Natural killer cell (primary cell): ENCODE measurements at regions not wholly inside any gene's neighbourhood (a gene's known extent, or its start where the extent isn't known, plus 50 kb on each side); places are given as distances from the start of the nearest gene placed in this dataset.

Source experiments
- ATAC-seq, 3 donors: fragments of 150-1000 bp in 2 of 3; fragments of 200-7000 bp in 1 of 3; cut with Tn5 transposase; 1 replicate in 1 of 3; 2 replicates in 2 of 3; pipeline ENCODE4 v1.10.0; 2021; ENCODE audit warnings: mild to moderate bottlenecking in 2 of 3, moderate library complexity in 2 of 3
- DNase-seq, 2 donors: peaks; one replicate each; pipeline versions ENCODE4 v3.0.0 to v3.0.0-alpha.2; 2013 to 2021; ENCODE audit warnings: mixed read lengths in 1 of 2
- H3K27ac ChIP-seq: one replicate; pipeline ENCODE4 v1.5.1; 2013; ENCODE audit warnings: mild to moderate bottlenecking, low read length
- H3K27me3 ChIP-seq: one replicate; pipeline ENCODE4 v1.6.1; 2013; ENCODE audit warnings: low read length; ENCODE audit not compliant: control insufficient read depth, insufficient read depth
- H3K36me3 ChIP-seq: one replicate; pipeline ENCODE4 v1.6.1; 2013; ENCODE audit warnings: low read length; ENCODE audit not compliant: control insufficient read depth, insufficient read depth
- H3K4me1 ChIP-seq: one replicate; pipeline ENCODE4 v1.6.1; 2013; ENCODE audit warnings: low read length; ENCODE audit not compliant: control insufficient read depth, insufficient read depth
- H3K4me3 ChIP-seq: one replicate; pipeline ENCODE4 v1.5.1; 2013; ENCODE audit warnings: low read length
- H3K9me3 ChIP-seq: one replicate; pipeline ENCODE4 v1.6.1; 2013; ENCODE audit warnings: low read length; ENCODE audit not compliant: control insufficient read depth, insufficient read depth
- H3K27ac Mint-ChIP-seq, 2 donors: one replicate each; pipeline ENCODE4 v1.8.0; 2022; ENCODE audit warnings: mild to moderate bottlenecking in 2 of 2, mixed read lengths in 2 of 2, moderate library complexity in 1 of 2
- H3K27me3 Mint-ChIP-seq, 2 donors: one replicate each; pipeline ENCODE4 v1.8.0; 2022; ENCODE audit warnings: low read depth in 2 of 2, mixed read lengths in 2 of 2
- H3K36me3 Mint-ChIP-seq: one replicate; pipeline ENCODE4 v1.8.0; 2022; ENCODE audit warnings: mixed read lengths
- H3K4me1 Mint-ChIP-seq, 2 donors: one replicate each; pipeline ENCODE4 v1.8.0; 2022; ENCODE audit warnings: mixed read lengths in 2 of 2
- H3K4me3 Mint-ChIP-seq: one replicate; pipeline ENCODE4 v1.8.0; 2022; ENCODE audit warnings: mild to moderate bottlenecking, moderate library complexity, mixed read lengths
- H3K9me3 Mint-ChIP-seq, 2 donors: one replicate each; pipeline ENCODE4 v1.8.0; 2022; ENCODE audit warnings: mixed read lengths in 2 of 2
- WGBS: methylation state at CpG from one replicate; pipeline ENCODE4 v1.1.7; 2013; ENCODE audit warnings: missing lambda C conversion rate; ENCODE audit not compliant: insufficient coverage; 5-methylcytosine and 5-hydroxymethylcytosine counted together
- intact Hi-C: fragments of 100-400 bp; cut with micrococcal nuclease; formaldehyde crosslinking; loops from one replicate; pipeline ENCODE4 v1.14.2; 2022
- TF ChIP-seq, protein P1 (sequence below): fragments of 200-600 bp; IDR thresholded peaks from one replicate; pipeline ENCODE4 v1.8.0; 2022; ENCODE audit warnings: antibody characterized with exemption

DNA sequence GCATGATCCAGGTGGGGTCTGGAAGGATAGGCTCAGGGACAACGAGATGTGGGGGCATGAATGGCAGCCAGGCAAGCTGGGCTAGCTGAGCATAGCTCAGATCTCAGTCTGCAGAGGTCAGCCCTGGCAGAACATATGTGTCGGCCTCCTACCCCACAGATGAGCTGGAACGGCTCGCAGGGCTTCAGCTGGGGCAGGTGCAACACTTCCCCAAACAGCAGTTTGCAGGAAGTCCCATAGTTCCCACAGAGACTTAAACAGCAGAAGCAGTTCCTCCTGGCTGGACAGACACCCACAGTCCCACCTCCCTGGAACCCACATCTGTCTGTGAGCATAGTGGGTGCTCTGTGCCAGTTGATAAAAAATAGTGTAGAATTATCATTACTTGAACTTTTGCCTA lies 404.6 kb downstream of the GADD45G start:
- no peak overlapping the region for H3K27ac ChIP-seq
- H3K9me3 ChIP-seq, result peaks cover 2% of the 10 kb centered on the region
- no peaks in the 10 kb centered on the region for H3K9me3 Mint-ChIP-seq
- H3K27ac Mint-ChIP-seq, result no peak overlapping the region
- H3K36me3 Mint-ChIP-seq, result no peaks in the 10 kb centered on the region
- no peak overlapping the region for H3K4me3 Mint-ChIP-seq
- intact Hi-C loops, result no loop called here
- peaks cover 6 to 11% of the 10 kb centered on the region in 2 donors for H3K27me3 Mint-ChIP-seq
- peaks cover 9% of the 10 kb centered on the region for H3K4me1 ChIP-seq
- H3K4me1 Mint-ChIP-seq, result no peaks in the 10 kb centered on the region
- H3K27me3 ChIP-seq, result no peaks in the 10 kb centered on the region
- no peaks in the 10 kb centered on the region for H3K36me3 ChIP-seq
- 14% methylated on average over 4 of the region's 4 CpGs for WGBS
- ATAC-seq (no peak), DNase-seq (no peak)
- H3K4me3 ChIP-seq, result no peak overlapping the region
- TF ChIP-seq, protein P1, sequence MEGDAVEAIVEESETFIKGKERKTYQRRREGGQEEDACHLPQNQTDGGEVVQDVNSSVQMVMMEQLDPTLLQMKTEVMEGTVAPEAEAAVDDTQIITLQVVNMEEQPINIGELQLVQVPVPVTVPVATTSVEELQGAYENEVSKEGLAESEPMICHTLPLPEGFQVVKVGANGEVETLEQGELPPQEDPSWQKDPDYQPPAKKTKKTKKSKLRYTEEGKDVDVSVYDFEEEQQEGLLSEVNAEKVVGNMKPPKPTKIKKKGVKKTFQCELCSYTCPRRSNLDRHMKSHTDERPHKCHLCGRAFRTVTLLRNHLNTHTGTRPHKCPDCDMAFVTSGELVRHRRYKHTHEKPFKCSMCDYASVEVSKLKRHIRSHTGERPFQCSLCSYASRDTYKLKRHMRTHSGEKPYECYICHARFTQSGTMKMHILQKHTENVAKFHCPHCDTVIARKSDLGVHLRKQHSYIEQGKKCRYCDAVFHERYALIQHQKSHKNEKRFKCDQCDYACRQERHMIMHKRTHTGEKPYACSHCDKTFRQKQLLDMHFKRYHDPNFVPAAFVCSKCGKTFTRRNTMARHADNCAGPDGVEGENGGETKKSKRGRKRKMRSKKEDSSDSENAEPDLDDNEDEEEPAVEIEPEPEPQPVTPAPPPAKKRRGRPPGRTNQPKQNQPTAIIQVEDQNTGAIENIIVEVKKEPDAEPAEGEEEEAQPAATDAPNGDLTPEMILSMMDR, result no peak

DNA sequence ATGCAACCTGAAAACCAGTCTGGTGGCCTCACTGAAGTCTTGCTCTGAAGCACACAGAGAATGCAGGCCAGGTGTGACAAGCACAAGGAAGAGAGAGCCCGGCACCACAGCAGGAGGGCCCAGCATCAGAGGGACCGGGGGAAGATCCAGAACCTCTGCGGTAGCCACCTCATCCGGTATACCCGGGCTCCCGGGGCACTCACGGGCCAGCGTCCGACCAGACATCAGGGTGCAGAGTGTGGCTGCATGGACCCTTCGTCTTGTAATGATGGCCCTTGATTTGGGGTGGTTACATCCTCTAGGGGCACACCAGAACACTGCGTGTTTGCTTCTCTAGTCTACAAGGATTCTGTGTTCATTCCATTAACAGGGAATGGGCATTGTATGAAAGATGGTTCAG lies 406.0 kb downstream of the GADD45G start:
- no peaks in the 10 kb centered on the region for H3K9me3 ChIP-seq
- H3K27ac Mint-ChIP-seq, result no peak overlapping the region
- TF ChIP-seq, protein P1, result no peak
- no peaks in the 10 kb centered on the region for H3K36me3 ChIP-seq
- H3K4me1 ChIP-seq, result peaks cover 9% of the 10 kb centered on the region
- H3K36me3 Mint-ChIP-seq, result no peaks in the 10 kb centered on the region
- H3K4me3 Mint-ChIP-seq, result no peak overlapping the region
- no peak overlapping the region for H3K27ac ChIP-seq
- H3K27me3 ChIP-seq, result no peaks in the 10 kb centered on the region
- no peaks in the 10 kb centered on the region for H3K4me1 Mint-ChIP-seq
- no peaks in the 10 kb centered on the region for H3K9me3 Mint-ChIP-seq
- 94% methylated on average over 11 of the region's 11 CpGs for WGBS
- DNase-seq, result no peak
- H3K4me3 ChIP-seq, result no peak overlapping the region
- no peak for ATAC-seq
- intact Hi-C loops, result no loop called here
- H3K27me3 Mint-ChIP-seq, result peaks cover 6 to 20% of the 10 kb centered on the region in 2 donors

DNA sequence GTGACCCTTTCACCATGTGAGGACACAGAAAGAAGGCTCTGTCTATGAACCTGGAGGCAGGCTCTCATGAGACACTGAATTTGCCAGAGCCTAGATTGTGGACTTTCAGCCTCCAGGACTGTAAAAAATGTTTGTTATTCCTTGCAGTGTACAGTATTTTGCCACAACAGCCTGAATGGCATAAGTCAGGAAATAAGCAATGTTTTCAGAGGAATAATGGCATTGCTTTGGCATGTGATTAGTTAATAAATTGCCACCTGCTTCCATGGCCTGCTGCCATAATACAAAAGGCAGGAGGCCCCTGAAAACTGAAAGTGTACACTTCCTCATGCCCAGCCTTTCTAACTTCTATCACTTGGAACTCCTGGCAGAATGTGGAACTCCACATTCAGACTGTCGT lies 408.1 kb downstream of the GADD45G start:
- Mint-ChIP-seq H3K27ac (no peak overlapping the region), H3K27me3 (peaks cover 10 to 27% of the 10 kb centered on the region in 2 donors), H3K4me1 (no peaks in the 10 kb centered on the region), H3K36me3 (no peaks in the 10 kb centered on the region), H3K4me3 (no peak overlapping the region), H3K9me3 (no peaks in the 10 kb centered on the region)
- ATAC-seq, result no peak
- TF ChIP-seq, protein P1, result no peak
- Histone ChIP-seq H3K4me1 (peaks cover 9% of the 10 kb centered on the region), H3K27ac (no peak overlapping the region), H3K27me3 (no peaks in the 10 kb centered on the region), H3K36me3 (no peaks in the 10 kb centered on the region), H3K4me3 (no peak overlapping the region), H3K9me3 (no peaks in the 10 kb centered on the region)
- no peak for DNase-seq
- intact Hi-C loops, result no loop called here
- 70% methylated on average over 1 of the region's 1 CpG for WGBS

DNA sequence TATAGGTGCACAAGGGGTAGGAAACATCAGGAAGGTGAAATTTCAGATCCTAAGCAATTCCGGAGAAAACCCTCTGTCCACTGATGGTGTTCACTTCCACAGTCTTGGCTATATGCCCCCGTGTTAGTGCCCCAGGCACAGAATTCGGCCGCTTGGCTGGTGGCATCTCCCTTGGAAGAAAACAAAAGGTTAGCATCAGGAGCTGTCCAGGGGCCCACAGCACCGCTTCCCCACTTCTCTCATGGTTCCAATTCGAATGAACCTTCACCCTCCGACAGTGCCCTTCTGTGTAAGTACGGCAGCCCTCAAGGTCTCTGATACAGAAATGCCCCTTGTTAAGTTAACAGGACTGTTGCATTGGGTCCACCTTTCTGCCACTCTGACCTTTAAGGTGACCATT lies 409.0 kb downstream of the GADD45G start:
- no peaks in the 10 kb centered on the region for H3K27me3 ChIP-seq
- H3K9me3 Mint-ChIP-seq, result no peaks in the 10 kb centered on the region
- peaks cover 12 to 33% of the 10 kb centered on the region in 2 donors for H3K27me3 Mint-ChIP-seq
- no peak overlapping the region for H3K4me3 ChIP-seq
- H3K4me3 Mint-ChIP-seq, result no peak overlapping the region
- H3K4me1 ChIP-seq, result peaks cover 13% of the 10 kb centered on the region
- H3K36me3 Mint-ChIP-seq, result no peaks in the 10 kb centered on the region
- no peaks in the 10 kb centered on the region for H3K9me3 ChIP-seq
- DNase-seq, result no peak
- no peaks in the 10 kb centered on the region for H3K36me3 ChIP-seq
- WGBS, result 91% methylated on average over 8 of the region's 8 CpGs
- H3K27ac Mint-ChIP-seq, result no peak overlapping the region
- H3K4me1 Mint-ChIP-seq, result peaks cover 4 to 5% of the 10 kb centered on the region in 2 donors
- no peak overlapping the region for H3K27ac ChIP-seq
- no peak for ATAC-seq
- intact Hi-C loops, result no loop called here
- TF ChIP-seq, protein P1, result no peak
